Left cardiac atrium (tissue), 4 donors: ENCODE measurements at regions not wholly inside any gene's neighbourhood (a gene's known extent, or its start where the extent isn't known, plus 50 kb on each side); places are given as distances from the start of the nearest gene placed in this dataset.

ENCODE experiments used
- ATAC-seq, 2 donors: fragments of 200-7000 bp; cut with Tn5 transposase; one replicate each; pipeline ENCODE4 v1.9.1; 2020; ENCODE audit warnings: mild to moderate bottlenecking in 2 of 2, moderate library complexity in 2 of 2
- DNase-seq: peaks from one replicate; pipeline ENCODE4 v3.0.0-alpha.2; 2020
- intact Hi-C, 2 donors: fragments of 100-400 bp; cut with DNase I; formaldehyde crosslinking; loops; one replicate each; pipeline versions ENCODE4 v1.14.1 to v1.15.1; 2022 to 2023
- donor health status: DM: no; HTN: yes; CAD: no.
- donor health status: DM: no; HTN: yes; CAD: no; lungs with severe emphysema.
- donor health status: DM: yes; HTN: yes; CAD: no.
- donor health status: Dilated cardiomyopathy.

GRCh38 chr4:171644430-171645057 lies 168.7 kb upstream of the GALNTL6 start:
- ATAC-seq (no peak), DNase-seq (no peak)
- intact Hi-C loops = no loop called here

GRCh38 chr4:171639540-171639939 lies 173.7 kb upstream of the GALNTL6 start:
- ATAC-seq (no peak), DNase-seq (no peak)
- intact Hi-C loops = no loop called here

- no peak for DNase-seq
- intact Hi-C loops = no loop called here
- no peak for ATAC-seq
Observed at GRCh38 chr4:171636606-171637005, 176.6 kb upstream of the GALNTL6 start.

GRCh38 chr4:171629737-171630136 lies 183.5 kb upstream of the GALNTL6 start:
- intact Hi-C loops = no loop called here
- no peak for DNase-seq
- ATAC-seq = no peak

- intact Hi-C loops = no loop called here
- DNase-seq (no peak), ATAC-seq (no peak)
Observed at GRCh38 chr4:171629182-171629581, 184.0 kb upstream of the GALNTL6 start.

GRCh38 chr4:171626554-171626953 lies 186.7 kb upstream of the GALNTL6 start:
- ATAC-seq = no peak
- no peak for DNase-seq
- intact Hi-C loops = no loop called here

- intact Hi-C loops = no loop called here
- DNase-seq (no peak), ATAC-seq (no peak)
Observed at GRCh38 chr4:171622729-171623128, 190.5 kb upstream of the GALNTL6 start.

- intact Hi-C loops = no loop called here
- no peak for ATAC-seq
- DNase-seq = no peak
Observed at GRCh38 chr4:171621646-171622045, 191.6 kb upstream of the GALNTL6 start.

GRCh38 chr4:171612907-171613306 lies 200.3 kb upstream of the GALNTL6 start:
- no peak for ATAC-seq
- DNase-seq = no peak
- intact Hi-C loops = no loop called here

- intact Hi-C loops = no loop called here
- no peak for ATAC-seq
- DNase-seq = no peak
Observed at GRCh38 chr4:171602638-171603355, 210.4 kb upstream of the GALNTL6 start.

GRCh38 chr4:171601091-171601490 lies 212.1 kb upstream of the GALNTL6 start:
- intact Hi-C loops = no loop called here
- DNase-seq (no peak), ATAC-seq (no peak)

- ATAC-seq (no peak), DNase-seq (no peak)
- intact Hi-C loops = no loop called here
Observed at GRCh38 chr4:171599628-171600027, 213.6 kb upstream of the GALNTL6 start.

GRCh38 chr4:171594293-171594692 lies 218.9 kb upstream of the GALNTL6 start:
- no peak for ATAC-seq
- DNase-seq = no peak
- intact Hi-C loops = no loop called here

- intact Hi-C loops = no loop called here
- ATAC-seq (no peak), DNase-seq (no peak)
Observed at GRCh38 chr4:171590716-171591115, 222.5 kb upstream of the GALNTL6 start.

- intact Hi-C loops = no loop called here
- DNase-seq (no peak), ATAC-seq (no peak)
Observed at GRCh38 chr4:171588764-171589163, 224.4 kb upstream of the GALNTL6 start.

GRCh38 chr4:171588051-171588545 lies 225.1 kb upstream of the GALNTL6 start:
- DNase-seq (no peak), ATAC-seq (no peak)
- intact Hi-C loops = no loop called here

- intact Hi-C loops = no loop called here
- ATAC-seq = no peak
- DNase-seq = no peak
Observed at GRCh38 chr4:171583790-171584189, 229.4 kb upstream of the GALNTL6 start.

- no peak for ATAC-seq
- intact Hi-C loops = no loop called here
- no peak for DNase-seq
Observed at GRCh38 chr4:171582961-171583581, 230.1 kb upstream of the GALNTL6 start.

GRCh38 chr4:171573181-171573580 lies 240.0 kb upstream of the GALNTL6 start:
- intact Hi-C loops = no loop called here
- ATAC-seq = no peak

GRCh38 chr4:171565130-171565788 lies 247.9 kb upstream of the GALNTL6 start:
- ATAC-seq (no peak), DNase-seq (no peak)
- intact Hi-C loops = no loop called here

More at GRCh38 chr4:171573181-171573580, 240.0 kb upstream of the GALNTL6 start:
- no peak for DNase-seq
